GM12874 (cell line): ENCODE measurements at regions not wholly inside any gene's neighbourhood (a gene's known extent, or its start where the extent isn't known, plus 50 kb on each side); places are given as distances from the start of the nearest gene placed in this dataset.

Experiments used
- CTCF ChIP-seq: IDR thresholded peaks from 2 replicates; pipeline ENCODE4 v1.5.1; 2011; ENCODE audit warnings: low read depth, mild to moderate bottlenecking, control low read depth, low read length, moderate library complexity; ENCODE audit not compliant: insufficient read depth

GRCh38 chr1:209428241-209428921, 155.1 kb upstream of the CAMK1G start:
- TF ChIP-seq CTCF = no peak

GRCh38 chr1:209429611-209430010, 153.9 kb upstream of the CAMK1G start:
- no peak for TF ChIP-seq CTCF

- TF ChIP-seq CTCF = no peak
Observed at GRCh38 chr1:209430107-209430506, 153.4 kb upstream of the CAMK1G start.

- no peak for TF ChIP-seq CTCF
Observed at GRCh38 chr1:209430821-209431259, 152.7 kb upstream of the CAMK1G start.

- no peak for TF ChIP-seq CTCF
Observed at GRCh38 chr1:209431402-209431801, 152.1 kb upstream of the CAMK1G start.

GRCh38 chr1:209431813-209432442, 151.6 kb upstream of the CAMK1G start:
- TF ChIP-seq CTCF = no peak

GRCh38 chr1:209432443-209432825, 151.1 kb upstream of the CAMK1G start:
- no peak for TF ChIP-seq CTCF
